ENCODE measurements at regions not wholly inside any gene's neighbourhood (a gene's known extent, or its start where the extent isn't known, plus 50 kb on each side); places are given as distances from the start of the nearest gene placed in this dataset.

DNA sequence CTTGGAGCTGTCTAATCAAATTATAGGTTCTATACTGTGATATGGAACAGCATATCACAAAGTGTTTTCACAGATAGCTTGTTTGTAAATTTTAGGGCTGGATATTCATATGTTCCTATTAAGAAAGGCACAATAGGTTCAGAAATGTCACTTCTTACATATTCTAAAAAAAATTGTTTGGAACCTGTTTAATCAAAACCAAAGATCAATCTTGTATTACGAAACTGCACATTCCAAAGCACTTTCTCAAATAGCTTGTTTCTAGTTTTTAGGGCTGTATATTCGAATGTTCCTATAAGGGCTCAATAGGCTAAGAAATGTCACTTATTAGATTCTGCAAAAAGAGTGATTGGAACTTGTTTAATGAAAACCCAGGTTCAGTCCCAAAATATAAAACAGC, 67.4 kb upstream of the OSBPL11 start:
- DNase-seq (ENCODE audit: low read depth): no peak

GRCh38 chr3:125670352-125670751, 75.1 kb upstream of the OSBPL11 start:
- TF ChIP-seq, protein P1, sequence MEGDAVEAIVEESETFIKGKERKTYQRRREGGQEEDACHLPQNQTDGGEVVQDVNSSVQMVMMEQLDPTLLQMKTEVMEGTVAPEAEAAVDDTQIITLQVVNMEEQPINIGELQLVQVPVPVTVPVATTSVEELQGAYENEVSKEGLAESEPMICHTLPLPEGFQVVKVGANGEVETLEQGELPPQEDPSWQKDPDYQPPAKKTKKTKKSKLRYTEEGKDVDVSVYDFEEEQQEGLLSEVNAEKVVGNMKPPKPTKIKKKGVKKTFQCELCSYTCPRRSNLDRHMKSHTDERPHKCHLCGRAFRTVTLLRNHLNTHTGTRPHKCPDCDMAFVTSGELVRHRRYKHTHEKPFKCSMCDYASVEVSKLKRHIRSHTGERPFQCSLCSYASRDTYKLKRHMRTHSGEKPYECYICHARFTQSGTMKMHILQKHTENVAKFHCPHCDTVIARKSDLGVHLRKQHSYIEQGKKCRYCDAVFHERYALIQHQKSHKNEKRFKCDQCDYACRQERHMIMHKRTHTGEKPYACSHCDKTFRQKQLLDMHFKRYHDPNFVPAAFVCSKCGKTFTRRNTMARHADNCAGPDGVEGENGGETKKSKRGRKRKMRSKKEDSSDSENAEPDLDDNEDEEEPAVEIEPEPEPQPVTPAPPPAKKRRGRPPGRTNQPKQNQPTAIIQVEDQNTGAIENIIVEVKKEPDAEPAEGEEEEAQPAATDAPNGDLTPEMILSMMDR (IDR thresholded peaks at IDR 0.05; ENCODE audit: low read depth, low read length, missing control alignments): no peak
- in situ Hi-C loops (cut with HindIII; ENCODE audit: low sequenced_read_pairs): no loop called here
- no peak overlapping the region for H3K4me3 ChIP-seq (ENCODE audit: low read depth, low read length)
- no peak for DNase-seq (ENCODE audit: low read depth)

More for the DNA sequence above, 67.4 kb upstream of the OSBPL11 start:
- in situ Hi-C loops (cut with HindIII; ENCODE audit: low sequenced_read_pairs): no loop called here
- TF ChIP-seq, protein P1 (IDR thresholded peaks at IDR 0.05; ENCODE audit: low read depth, low read length, missing control alignments): no peak
- H3K4me3 ChIP-seq (ENCODE audit: low read depth, low read length): no peak overlapping the region

DNA sequence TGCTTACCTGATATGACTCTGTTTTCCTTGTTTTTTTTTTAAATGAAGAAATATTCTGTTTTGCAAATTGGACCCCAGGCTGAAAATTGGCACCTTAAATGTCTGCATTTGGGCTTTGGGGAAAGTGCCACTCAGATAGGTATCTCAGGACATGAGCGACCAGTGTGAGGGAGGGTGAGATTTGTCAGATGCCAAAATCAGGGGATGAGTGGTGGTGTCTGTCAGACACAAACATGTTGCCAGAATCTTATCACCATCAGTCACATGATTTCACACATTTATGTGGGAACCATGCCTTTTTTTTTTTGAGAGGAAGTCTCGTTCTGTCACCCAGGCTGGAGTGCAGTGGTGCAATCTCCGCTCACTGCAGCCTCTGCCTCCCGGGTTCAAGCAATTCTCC, 75.6 kb upstream of the OSBPL11 start:
- in situ Hi-C loops (cut with HindIII; ENCODE audit: low sequenced_read_pairs): no loop called here
- TF ChIP-seq, protein P1 (IDR thresholded peaks at IDR 0.05; ENCODE audit: low read depth, low read length, missing control alignments): no peak
- no peak for DNase-seq (ENCODE audit: low read depth)
- H3K4me3 ChIP-seq (ENCODE audit: low read depth, low read length): no peak overlapping the region

DNA sequence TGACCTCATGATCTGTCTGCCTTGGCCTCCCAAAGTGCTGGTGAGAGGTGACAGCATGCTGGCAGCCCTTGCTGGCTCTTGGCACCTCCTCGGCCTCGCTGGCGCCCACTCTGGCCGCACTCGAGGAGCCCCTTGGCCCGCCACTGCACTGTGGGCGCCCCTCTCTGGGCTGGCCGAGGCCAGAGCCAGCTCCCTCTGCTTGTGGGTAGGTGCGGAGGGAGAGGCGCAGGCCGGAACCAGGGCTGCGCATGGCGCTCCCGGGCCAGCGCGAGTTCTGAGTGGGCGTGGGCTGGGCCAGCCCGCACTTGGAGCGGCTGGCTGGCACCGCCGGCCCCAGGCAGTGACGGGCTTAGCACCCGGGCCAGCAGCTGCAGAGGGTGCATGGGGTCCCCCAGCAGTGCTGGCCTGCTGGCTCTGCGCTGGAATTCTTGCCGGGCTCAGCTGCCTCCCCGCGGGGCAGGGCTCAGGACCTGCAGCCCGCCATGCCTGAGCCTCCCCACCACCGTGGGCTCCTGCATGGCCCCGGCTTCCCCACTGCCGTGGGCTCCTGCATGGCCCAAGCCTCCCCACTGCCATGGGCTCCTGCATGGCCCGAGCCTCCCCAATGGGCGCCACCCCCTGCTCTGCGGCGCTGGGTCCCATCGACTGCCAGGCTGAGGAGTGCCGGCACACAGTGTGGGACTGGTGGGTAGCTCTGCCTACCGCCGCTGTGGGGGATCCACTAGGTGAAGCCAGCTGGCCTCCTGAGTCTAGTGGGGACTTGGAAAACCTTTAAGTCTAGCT, 76.4 kb upstream of the OSBPL11 start:
- TF ChIP-seq, protein P1 (IDR thresholded peaks at IDR 0.05; ENCODE audit: low read depth, low read length, missing control alignments): no peak
- no peak for DNase-seq (ENCODE audit: low read depth)
- in situ Hi-C loops (cut with HindIII; ENCODE audit: low sequenced_read_pairs): no loop called here
- H3K4me3 ChIP-seq (ENCODE audit: low read depth, low read length): no peak overlapping the region

DNA sequence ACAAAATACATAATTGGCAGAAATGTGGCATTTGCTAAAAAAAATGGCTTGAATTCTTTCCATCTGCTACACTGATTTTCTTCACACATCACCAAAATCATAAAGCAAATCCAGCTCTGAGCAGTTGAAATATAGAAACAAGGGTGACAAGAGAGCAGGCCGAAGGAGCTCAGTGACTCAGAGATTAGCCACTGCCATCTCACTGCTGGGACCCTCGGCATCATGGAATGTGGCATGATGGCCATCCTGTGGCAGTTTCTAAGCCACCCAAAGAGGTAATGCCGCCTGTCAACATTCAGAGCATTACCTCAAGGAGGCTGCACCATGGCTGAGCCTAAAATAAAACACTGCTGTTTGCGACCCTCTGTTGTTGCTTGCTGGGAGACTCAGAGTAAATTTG, 80.5 kb upstream of the OSBPL11 start:
- in situ Hi-C loops (cut with HindIII; ENCODE audit: low sequenced_read_pairs): no loop called here
- H3K4me3 ChIP-seq (ENCODE audit: low read depth, low read length): no peak overlapping the region
- no peak for DNase-seq (ENCODE audit: low read depth)
- TF ChIP-seq, protein P1 (IDR thresholded peaks at IDR 0.05; ENCODE audit: low read depth, low read length, missing control alignments): no peak

DNA sequence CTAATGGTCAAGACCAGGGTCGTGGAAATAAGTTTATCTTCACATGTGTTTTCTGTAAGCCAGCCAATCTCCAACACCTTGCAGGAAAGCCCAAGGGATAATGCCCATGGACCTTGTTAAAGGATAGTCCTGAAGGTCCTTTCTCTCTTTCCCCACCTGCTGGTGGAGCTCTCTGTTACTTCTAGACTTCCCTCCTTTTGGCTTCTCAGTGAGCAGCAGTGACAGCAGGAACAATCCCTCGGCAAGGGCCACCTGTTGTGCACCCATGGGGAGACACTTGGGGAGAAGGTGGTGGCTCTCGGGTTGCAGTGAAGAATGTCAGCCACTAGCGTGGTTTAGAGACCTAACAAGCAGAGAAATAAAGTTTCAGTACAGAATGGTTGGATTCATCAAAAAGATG, 84.0 kb upstream of the OSBPL11 start:
- TF ChIP-seq, protein P1 (IDR thresholded peaks at IDR 0.05; ENCODE audit: low read depth, low read length, missing control alignments): no peak
- no peak for DNase-seq (ENCODE audit: low read depth)
- in situ Hi-C loops (cut with HindIII; ENCODE audit: low sequenced_read_pairs): no loop called here
- H3K4me3 ChIP-seq (ENCODE audit: low read depth, low read length): no peak overlapping the region

Measured in astrocyte of the cerebellum (primary cell).